Femur (tissue), 1 donor: ENCODE measurements at regions not wholly inside any gene's neighbourhood (a gene's known extent, or its start where the extent isn't known, plus 50 kb on each side); places are given as distances from the start of the nearest gene placed in this dataset.

ENCODE experiments used
- DNase-seq: peaks from one replicate; pipeline ENCODE4 v3.0.0-alpha.2; 2017

DNA sequence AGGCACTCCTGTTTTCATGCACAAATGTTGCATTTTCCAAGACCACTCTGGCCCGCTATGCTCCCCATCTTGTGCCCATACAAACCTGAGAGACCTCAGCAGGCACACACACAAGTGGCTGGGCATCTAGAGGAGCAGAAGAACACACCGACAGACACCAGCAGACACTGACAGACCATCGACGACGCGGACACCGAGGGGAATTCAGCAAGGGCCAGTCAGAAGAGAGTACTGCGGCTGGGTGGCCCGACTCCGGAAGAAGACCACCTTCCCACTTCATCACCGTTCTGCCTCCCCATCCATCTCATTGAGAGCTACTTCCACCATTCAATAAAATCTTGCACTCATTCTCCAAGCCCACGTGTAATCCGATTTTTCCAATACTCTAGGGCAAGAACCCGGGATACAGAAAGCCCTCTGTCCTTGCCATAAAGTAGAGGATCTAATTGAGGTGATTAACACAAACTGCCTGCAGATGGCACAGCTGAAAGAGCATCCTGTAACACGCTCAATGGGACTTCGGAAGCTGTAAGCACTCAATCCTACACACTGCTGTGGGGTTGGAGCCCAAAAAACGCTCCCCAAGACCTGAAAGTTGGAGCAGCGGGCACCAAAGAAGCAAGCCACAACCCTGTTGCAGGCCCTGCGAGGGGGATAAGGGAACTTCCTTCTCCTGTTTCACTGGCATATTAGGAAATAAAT is 780.9 kb downstream of the ARAP2 start:
- DNase-seq = no peak

- DNase-seq = no peak
Measured at GRCh38 chr4:35464964-35465528, 779.3 kb downstream of the ARAP2 start.

DNA sequence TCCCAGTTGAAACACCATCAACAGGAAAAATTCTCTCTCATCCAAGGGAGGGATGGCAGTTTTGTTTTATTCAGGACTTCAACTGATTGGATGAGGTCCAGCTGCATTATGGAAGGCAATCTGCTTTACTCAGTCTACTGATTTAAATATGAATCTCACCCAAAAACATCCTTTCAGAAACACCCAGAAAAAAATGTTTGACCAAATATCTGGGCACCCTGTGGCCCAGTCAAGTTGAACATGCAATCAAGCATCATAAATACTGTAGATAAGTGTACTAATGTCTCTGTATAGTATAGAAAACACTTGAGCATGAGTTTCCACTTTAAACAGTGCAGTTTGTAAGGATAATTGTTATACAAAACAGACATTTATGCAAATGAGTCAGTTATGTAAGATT is 753.2 kb downstream of the ARAP2 start:
- no peak for DNase-seq

GRCh38 chr4:35493977-35494376 is 750.3 kb downstream of the ARAP2 start:
- DNase-seq = no peak

GRCh38 chr4:35494955-35495354 is 749.4 kb downstream of the ARAP2 start:
- no peak for DNase-seq

DNA sequence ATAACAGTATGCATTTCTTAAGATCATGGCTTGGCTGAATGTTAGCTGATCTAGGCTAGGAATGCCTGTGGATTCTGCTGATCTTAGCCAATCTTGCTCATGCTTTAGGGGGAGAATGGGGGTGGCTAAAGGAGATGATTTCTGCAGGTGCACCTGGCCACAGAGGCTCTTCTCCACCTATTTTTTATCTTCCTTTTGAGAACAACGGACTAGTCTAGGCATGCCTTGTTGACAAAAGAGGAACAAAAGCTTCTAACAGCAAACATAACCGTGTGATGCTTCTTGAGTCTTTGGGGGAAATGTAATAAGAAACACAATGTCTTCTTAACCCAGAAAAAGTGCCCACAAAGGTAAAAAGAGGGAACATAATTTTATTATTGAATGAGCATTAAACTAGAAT is 743.5 kb downstream of the ARAP2 start:
- no peak for DNase-seq

DNA sequence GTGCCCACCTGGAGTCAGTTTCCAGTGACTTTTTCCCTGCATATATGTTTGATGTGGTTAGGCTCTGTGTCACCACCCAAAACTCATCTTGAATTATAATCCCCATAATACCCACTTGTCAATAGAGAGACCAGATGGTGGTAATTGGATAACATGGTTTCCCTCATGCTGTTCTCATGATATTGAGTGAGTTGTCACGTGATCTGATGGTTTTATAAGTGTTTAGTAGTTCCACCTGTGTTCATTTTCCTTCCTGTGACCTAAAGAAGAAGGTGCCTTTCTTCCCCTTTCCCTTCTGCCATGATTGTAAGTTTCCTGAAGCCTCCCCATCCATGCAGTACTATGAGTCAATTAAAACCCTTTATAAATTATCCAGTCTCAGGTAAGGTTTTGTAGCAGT is 740.9 kb downstream of the ARAP2 start:
- no peak for DNase-seq

DNA sequence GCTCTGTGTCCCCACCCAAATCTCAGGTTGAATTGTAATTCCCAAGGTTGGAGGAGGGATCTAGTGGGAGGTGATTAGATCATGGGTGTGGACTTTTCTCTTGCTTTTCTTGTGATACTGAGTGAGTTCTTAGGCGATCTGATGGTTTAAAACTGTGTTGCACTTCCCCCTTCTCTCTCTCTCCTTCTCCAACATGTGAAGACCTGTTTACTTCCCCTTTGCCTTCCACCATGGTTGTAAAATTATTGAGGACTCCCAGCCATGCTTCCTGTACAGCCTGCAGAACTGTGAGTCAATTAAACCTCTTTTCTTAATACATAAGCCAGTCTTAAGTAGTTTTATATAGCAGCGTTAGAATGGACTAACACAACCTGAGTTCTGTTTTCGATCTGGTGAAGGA is 738.2 kb downstream of the ARAP2 start:
- no peak for DNase-seq

GRCh38 chr4:35511851-35512250 is 732.5 kb downstream of the ARAP2 start:
- DNase-seq = no peak

DNA sequence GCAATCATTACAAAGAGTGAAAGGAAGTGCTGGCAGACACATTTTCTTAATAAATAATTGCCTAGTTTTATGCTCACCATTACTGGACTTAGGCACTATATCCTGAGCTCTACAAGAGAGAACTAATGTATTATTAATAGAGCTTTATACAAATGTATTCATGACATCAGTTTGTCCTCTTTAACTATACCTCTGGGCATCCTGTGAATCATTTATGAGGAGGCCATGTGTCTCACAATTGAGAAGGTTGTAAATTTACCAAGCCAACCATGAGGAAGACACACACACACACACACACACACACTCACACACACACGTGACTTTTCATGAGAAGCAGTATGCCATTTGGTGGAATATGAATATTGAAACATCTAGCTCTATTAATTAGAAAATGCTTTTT is 728.2 kb downstream of the ARAP2 start:
- no peak for DNase-seq

- DNase-seq = no peak
Measured at GRCh38 chr4:35520059-35520458, 724.3 kb downstream of the ARAP2 start.

- DNase-seq = no peak
Measured at GRCh38 chr4:35521682-35522081, 722.6 kb downstream of the ARAP2 start.

DNA sequence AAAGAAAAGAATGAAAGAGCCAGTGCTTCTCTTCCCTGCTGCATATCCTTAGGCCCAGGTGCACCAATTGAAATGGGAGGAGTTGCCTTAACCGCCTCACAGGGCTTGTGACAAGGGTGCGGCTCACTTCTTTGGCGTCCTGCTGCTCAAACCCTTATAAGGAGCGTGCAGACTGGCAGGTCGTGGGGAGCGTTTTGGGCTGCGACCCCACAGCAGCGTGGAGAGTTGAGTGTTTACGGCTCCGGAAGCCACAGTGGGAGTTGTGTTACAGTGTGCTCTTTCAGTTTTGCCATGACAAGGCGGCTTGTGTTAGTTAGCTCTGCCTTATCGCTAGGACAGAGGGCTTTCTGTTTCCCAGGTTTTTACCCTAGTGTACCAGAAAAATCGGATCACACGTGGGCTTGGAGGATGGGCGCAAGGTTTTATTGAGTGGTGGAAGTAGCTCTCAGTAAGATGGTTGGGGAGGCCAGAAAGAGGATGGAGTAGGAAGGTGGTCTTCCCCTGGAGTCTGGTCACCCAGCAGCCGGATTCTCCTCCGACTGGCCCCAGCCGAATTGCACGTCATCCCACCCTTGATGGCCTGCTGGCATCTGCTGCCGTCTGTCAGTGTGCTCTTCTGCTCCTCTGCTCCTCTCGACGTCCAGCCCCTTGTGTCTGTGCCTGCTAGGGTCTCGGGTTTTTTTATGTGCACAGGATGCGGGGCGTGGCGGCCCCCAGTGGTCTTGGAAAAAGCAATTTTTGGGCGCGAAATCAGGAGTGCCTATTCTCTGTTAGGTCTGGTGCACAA is 718.9 kb downstream of the ARAP2 start:
- peak; percentile 20 for DNase-seq

DNA sequence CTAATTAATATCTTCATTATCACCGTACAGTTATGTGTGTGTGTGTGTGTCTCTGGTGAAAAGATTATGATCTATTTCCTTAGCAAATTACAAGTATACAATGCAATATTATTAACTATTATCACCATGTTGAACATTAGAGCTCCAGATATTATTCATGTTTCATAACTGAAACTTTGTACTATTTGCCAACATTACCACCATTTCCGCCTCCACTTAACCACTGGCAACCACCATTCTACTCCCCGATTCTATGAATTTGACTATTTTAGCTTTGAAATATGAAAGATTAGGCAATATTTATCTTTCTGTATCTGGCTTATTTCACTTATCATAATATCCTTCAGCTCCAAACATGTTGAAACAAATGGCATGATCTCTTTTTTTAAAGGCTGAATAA is 717.9 kb downstream of the ARAP2 start:
- DNase-seq = no peak

DNA sequence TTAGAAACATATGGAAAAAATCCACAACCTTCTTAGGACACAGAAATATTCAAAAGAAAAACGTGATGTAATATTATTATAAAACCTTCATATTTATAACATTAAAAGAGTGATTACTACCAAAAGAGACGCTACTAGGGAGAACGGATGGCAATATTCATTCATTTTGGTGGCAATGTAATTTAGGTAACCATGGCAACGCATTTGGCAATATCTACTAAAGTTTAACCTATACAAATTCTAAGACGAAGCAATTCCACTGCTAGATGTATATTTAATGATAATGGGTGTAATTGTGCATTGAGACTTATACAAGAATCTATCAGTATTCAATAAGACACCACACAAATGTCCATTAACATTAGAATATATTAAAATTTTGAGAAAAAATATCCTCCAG is 709.4 kb downstream of the ARAP2 start:
- DNase-seq = no peak

GRCh38 chr4:35538807-35539206 is 705.5 kb downstream of the ARAP2 start:
- no peak for DNase-seq

DNA sequence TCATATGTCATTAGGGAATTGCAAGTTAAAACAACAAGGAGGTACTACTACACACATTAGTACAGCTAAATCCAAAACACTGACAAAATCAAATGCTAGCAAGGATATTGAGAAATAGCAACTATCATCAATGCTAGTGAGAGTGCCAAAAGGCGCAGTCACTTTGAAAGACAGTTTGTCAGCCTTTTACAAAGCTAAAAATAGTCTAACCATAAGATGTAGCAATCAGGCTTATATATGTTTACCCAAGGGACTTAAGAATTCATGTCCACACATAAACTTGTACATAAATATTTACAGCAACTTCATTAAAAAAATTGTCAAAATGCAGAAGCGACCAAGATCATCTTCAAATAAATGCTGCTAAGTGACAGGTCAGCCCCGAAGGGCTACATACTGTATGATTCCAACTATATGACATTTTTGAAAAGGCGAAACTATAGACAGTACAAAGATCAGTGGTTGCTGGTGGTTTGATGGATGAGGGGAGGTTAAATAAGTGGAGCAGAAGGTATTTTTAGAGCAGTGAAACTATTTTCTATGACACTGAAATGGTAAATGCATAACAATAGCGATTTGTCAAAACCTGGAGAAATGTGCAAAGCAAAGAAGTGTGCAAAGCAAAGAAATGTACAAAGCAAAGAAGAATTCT is 704.8 kb downstream of the ARAP2 start:
- DNase-seq = no peak

- no peak for DNase-seq
Measured at GRCh38 chr4:35541146-35541887, 703.0 kb downstream of the ARAP2 start.

DNA sequence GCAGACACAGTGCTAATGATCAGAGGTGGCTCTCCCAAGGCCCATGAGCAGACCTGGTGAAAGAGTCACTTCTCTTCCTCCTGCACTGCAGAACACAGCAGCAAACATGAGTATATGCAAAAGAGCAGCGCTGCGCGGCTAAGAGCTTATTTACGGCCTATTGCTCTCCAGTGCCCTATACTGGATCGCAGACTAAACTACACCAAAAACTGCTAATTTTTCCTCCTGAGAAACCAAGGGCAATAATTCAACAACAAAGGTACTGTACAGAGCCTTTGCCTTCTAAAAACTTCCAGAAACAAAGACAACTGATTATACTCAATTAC is 702.5 kb downstream of the ARAP2 start:
- DNase-seq = no peak

DNA sequence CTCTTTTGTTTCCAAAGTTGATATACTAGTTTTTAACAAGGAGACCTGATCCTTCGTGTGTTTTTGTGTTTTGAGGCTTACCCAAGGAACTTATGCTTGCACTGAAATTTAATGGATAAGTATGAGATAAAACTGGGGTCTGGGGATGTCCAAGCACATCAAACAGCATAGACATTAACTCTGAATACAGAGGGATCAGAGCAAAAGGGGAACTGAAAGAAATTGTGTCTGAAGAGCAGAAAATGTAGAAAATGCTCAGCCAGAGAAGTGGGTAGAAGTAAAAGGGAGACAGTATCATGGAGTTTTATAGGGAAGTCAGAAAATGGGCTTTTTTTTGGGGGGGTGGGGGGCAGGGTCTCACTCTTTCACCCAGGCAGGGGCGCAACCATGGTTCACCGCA is 695.4 kb downstream of the ARAP2 start:
- no peak for DNase-seq

GRCh38 chr4:35556387-35556786 is 687.9 kb downstream of the ARAP2 start:
- DNase-seq = no peak

- no peak for DNase-seq
Measured at GRCh38 chr4:35559559-35560365, 684.6 kb downstream of the ARAP2 start.
